Stomach (tissue), 4 donors: ENCODE measurements at regions not wholly inside any gene's neighbourhood (a gene's known extent, or its start where the extent isn't known, plus 50 kb on each side); places are given as distances from the start of the nearest gene placed in this dataset.

Experiments used
- CTCF ChIP-seq, 7 experiments: fragments of 450-650 bp in 4 of 7; fragments of 200-600 bp in 3 of 7; sonication (generic) in 3 of 7; IDR thresholded peaks; one replicate each; pipeline ENCODE4 v1.5.1; 2016 to 2019; ENCODE audit warnings: antibody characterized with exemption in 7 of 7, control low read depth in 2 of 7, mild to moderate bottlenecking in 1 of 7
- POLR2A ChIP-seq, 4 donors: fragments of 450-650 bp; IDR thresholded peaks; one replicate each; pipeline ENCODE4 v1.6.1; 2016; ENCODE audit warnings: antibody characterized with exemption in 4 of 4, control low read depth in 2 of 4, mild to moderate bottlenecking in 1 of 4, moderate library complexity in 1 of 4

GRCh38 chr7:22640269-22640668 is 86.7 kb upstream of the IL6 start:
- TF ChIP-seq POLR2A (IDR thresholded peaks at IDR 0.05) (no peak), CTCF (IDR thresholded peaks at IDR 0.05) (no peak)
